Breast epithelium (tissue), 3 donors: ENCODE measurements at regions not wholly inside any gene's neighbourhood (a gene's known extent, or its start where the extent isn't known, plus 50 kb on each side); places are given as distances from the start of the nearest gene placed in this dataset.

ENCODE experiments used
- POLR2A ChIP-seq: fragments of 450-650 bp; IDR thresholded peaks from one replicate; pipeline ENCODE4 v1.6.1; 2016; ENCODE audit warnings: antibody characterized with exemption, mild to moderate bottlenecking, moderate library complexity
- POLR2AphosphoS5 ChIP-seq, 3 donors: sonication (generic); formaldehyde crosslinking; IDR thresholded peaks; one replicate each; pipeline ENCODE4 v1.6.1; 2017; ENCODE audit warnings: antibody characterized with exemption in 3 of 3
- TF ChIP-seq, protein P1 (sequence below), 3 donors: fragments of 450-650 bp; IDR thresholded peaks; one replicate each; pipeline ENCODE4 v1.5.1; 2016 to 2017; ENCODE audit warnings: antibody characterized with exemption in 3 of 3, mild to moderate bottlenecking in 3 of 3, moderate library complexity in 3 of 3

DNA sequence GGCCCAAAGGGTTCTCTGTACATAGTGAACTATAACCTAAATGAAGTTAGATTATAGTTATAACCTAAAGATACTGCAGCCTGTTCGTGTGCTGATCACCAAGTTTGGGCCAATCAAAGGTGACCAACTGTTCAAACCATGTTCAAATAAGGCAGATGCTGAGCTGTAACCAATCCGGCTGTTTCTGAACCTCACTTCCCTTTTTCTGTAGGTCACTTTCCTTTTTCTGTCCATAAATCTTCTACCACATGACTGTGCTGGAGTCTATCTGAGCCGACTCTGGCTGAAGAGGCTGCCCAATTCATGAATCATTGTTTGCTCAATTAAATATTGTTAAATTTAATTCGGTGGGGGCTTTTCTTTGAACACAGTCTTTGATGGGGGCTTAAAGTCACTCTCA is 1920.2 kb downstream of the MAT2B start:
- TF ChIP-seq, protein P1, sequence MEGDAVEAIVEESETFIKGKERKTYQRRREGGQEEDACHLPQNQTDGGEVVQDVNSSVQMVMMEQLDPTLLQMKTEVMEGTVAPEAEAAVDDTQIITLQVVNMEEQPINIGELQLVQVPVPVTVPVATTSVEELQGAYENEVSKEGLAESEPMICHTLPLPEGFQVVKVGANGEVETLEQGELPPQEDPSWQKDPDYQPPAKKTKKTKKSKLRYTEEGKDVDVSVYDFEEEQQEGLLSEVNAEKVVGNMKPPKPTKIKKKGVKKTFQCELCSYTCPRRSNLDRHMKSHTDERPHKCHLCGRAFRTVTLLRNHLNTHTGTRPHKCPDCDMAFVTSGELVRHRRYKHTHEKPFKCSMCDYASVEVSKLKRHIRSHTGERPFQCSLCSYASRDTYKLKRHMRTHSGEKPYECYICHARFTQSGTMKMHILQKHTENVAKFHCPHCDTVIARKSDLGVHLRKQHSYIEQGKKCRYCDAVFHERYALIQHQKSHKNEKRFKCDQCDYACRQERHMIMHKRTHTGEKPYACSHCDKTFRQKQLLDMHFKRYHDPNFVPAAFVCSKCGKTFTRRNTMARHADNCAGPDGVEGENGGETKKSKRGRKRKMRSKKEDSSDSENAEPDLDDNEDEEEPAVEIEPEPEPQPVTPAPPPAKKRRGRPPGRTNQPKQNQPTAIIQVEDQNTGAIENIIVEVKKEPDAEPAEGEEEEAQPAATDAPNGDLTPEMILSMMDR (IDR thresholded peaks at IDR 0.05) = no peak
- TF ChIP-seq POLR2A (no peak), POLR2AphosphoS5 (IDR thresholded peaks at IDR 0.05) (no peak)
